HepG2 (cell line): ENCODE measurements at regions not wholly inside any gene's neighbourhood (a gene's known extent, or its start where the extent isn't known, plus 50 kb on each side); places are given as distances from the start of the nearest gene placed in this dataset.
A peak's percentile ranks its signal among the peaks of the same experiment; 100 is the strongest.

Experiments
- ATAC-seq: fragments of 200-7000 bp; cut with Tn5 transposase; 3 replicates; pipeline ENCODE4 v1.9.1; 2020; ENCODE audit warnings: mild to moderate bottlenecking, moderate library complexity
- BruUV-seq: library from RNA; stranded (reverse); fragments of 400-500 nt; replicated peaks from 2 replicates; lab custom pipeline; 2021; lab: Mats Ljungman, UMichigan
- CTCF ChIA-PET: fragments of 300-600 bp; formaldehyde crosslinking; extraction: SDS; loops from one replicate; lab custom pipeline; 2021; ENCODE audit warnings: low total read pairs, inconsistent platforms, low intra/inter-chr PET ratio; lab: Yijun Ruan, JAX
- POLR2A ChIA-PET: fragments of 350-600 bp; sonication (Branson Sonifier 250); formaldehyde crosslinking; loops from one replicate; lab custom pipeline; 2020; ENCODE audit warnings: antibody characterized with exemption, inconsistent platforms; lab: Yijun Ruan, JAX
- DNase-seq: peaks from one replicate; pipeline ENCODE4 v3.0.0-alpha.2; 2015; ENCODE audit warnings: low spot score
- FAIRE-seq: peaks from 3 replicates; lab custom pipeline; 2011; peaks lifted over from hg19 to GRCh38; lab: Jason Lieb, UNC
- H2AFZ ChIP-seq: one replicate; pipeline ENCODE4 v1.6.1; 2011; ENCODE audit warnings: low read length, inconsistent platforms
- H3K27ac ChIP-seq: fragments of 300-600 bp; 3 replicates; pipeline ENCODE4 v1.8.0; 2011; ENCODE audit warnings: mixed run types, mild to moderate bottlenecking, mixed read lengths, low read length, inconsistent platforms; ENCODE audit not compliant: insufficient read depth; ENCODE audit errors: extremely low read length
- H3K27me3 ChIP-seq, 2 experiments: fragments of 200-600 bp in 1 of 2; 2 replicates in 1 of 2; 3 replicates in 1 of 2; pipeline versions ENCODE4 v1.6.0 to v1.8.0; 2011; ENCODE audit warnings: low read length in 2 of 2, mild to moderate bottlenecking in 2 of 2, moderate library complexity in 2 of 2, inconsistent platforms in 1 of 2; ENCODE audit not compliant: insufficient read depth in 2 of 2, control insufficient read depth in 1 of 2
- H3K36me3 ChIP-seq, 2 experiments: fragments of 200-600 bp in 1 of 2; replicated peaks in 1 of 2; 2 replicates in 1 of 2; 3 replicates in 1 of 2; pipeline versions ENCODE4 v1.5.1 to v1.8.0; 2011; ENCODE audit warnings: low read length in 2 of 2, inconsistent platforms in 1 of 2; ENCODE audit not compliant: insufficient read depth in 2 of 2, control insufficient read depth in 1 of 2
- H3K4me1 ChIP-seq: 2 replicates; pipeline ENCODE4 v1.5.1; 2012; ENCODE audit warnings: low read length, inconsistent platforms; ENCODE audit not compliant: insufficient read depth
- H3K4me2 ChIP-seq: 2 replicates; pipeline ENCODE4 v1.6.0; 2011; ENCODE audit warnings: low read depth, low read length, inconsistent platforms
- H3K4me3 ChIP-seq, 3 experiments: fragments of 200-600 bp in 1 of 3; sonication (generic), shearing (Covaris generic) in 1 of 3; replicated peaks in 1 of 3; 2 replicates each; pipeline ENCODE4 v1.5.1; 2011 to 2016; ENCODE audit warnings: low read length in 3 of 3, inconsistent platforms in 2 of 3, low read depth in 2 of 3, mild to moderate bottlenecking in 2 of 3, control low read depth in 1 of 3, mixed read lengths in 1 of 3; ENCODE audit not compliant: insufficient read depth in 1 of 3
- H3K79me2 ChIP-seq: one replicate; pipeline ENCODE4 v1.6.1; 2011; ENCODE audit warnings: low read length, inconsistent platforms; ENCODE audit not compliant: insufficient read depth
- H3K9ac ChIP-seq: 2 replicates; pipeline ENCODE4 v1.6.0; 2011; ENCODE audit warnings: mild to moderate bottlenecking, low read depth, low read length, inconsistent platforms; ENCODE audit not compliant: insufficient read depth
- H3K9me3 ChIP-seq: 2 replicates; pipeline ENCODE4 v1.5.1; 2012; ENCODE audit warnings: mild to moderate bottlenecking, low read length
- H4K20me1 ChIP-seq: 2 replicates; pipeline ENCODE4 v1.6.0; 2011; ENCODE audit warnings: inconsistent platforms, mild to moderate bottlenecking, low read length, moderate library complexity; ENCODE audit not compliant: insufficient read depth
- ATF7 ChIP-seq, 2 experiments: fragments of 450-650 bp in 1 of 2; sonication (generic) in 1 of 2; formaldehyde crosslinking in 1 of 2; IDR thresholded peaks; 2 replicates each; pipeline versions ENCODE4 v1.4.0 to v1.6.1; 2016 to 2020; ENCODE audit warnings: antibody characterized with exemption in 1 of 2, mild to moderate bottlenecking in 1 of 2, missing genetic modification reagents in 1 of 2
- CEBPB ChIP-seq: IDR thresholded peaks from 2 replicates; pipeline ENCODE4 v1.6.1; 2011; ENCODE audit warnings: low read depth, low read length, improper control_type of control experiment, borderline replicate concordance
- KMT2B ChIP-seq: IDR thresholded peaks from 2 replicates; pipeline ENCODE4 v1.6.1; 2016; ENCODE audit warnings: missing genetic modification reagents, missing compliant biosample characterization
- ZBED4 ChIP-seq: sonication (generic); formaldehyde crosslinking; IDR thresholded peaks from 2 replicates; pipeline ENCODE4 v1.4.0; 2020; ENCODE audit warnings: missing genetic modification reagents, borderline replicate concordance
- ZBTB20 ChIP-seq: sonication (generic); formaldehyde crosslinking; IDR thresholded peaks from 2 replicates; pipeline ENCODE4 v1.8.1; 2023; ENCODE audit warnings: missing genetic modification reagents, low read depth, mild to moderate bottlenecking, borderline replicate concordance
- WGBS: methylation state at CpG from one replicate; pipeline ENCODE4 v1.1.6; 2017; ENCODE audit warnings: low lambda C conversion rate; 5-methylcytosine and 5-hydroxymethylcytosine counted together
- in situ Hi-C: cut with HindIII; loops from 2 replicates; pipeline ENCODE4 v1.10.0; 2017; ENCODE audit warnings: low pct_unique_long_range_greater_than_20kb; ENCODE audit not compliant: extremely low pct_ligation_motif_present
- intact Hi-C: fragments of 100-400 bp; cut with micrococcal nuclease; formaldehyde crosslinking; loops from one replicate; pipeline ENCODE4 v1.10.0; 2022; ENCODE audit not compliant: unreplicated experiment

GRCh38 chr6:149153100-149153499, 164.4 kb upstream of the TAB2 start (continued):
- no peak for TF ChIP-seq ZBED4 (CRISPR knock-in tag)

GRCh38 chr6:149153693-149154092, 163.8 kb upstream of the TAB2 start:
- no peak overlapping the region for H3K4me2 ChIP-seq
- TF ChIP-seq CEBPB (peak; percentile 28; the same call in 1 of the 2 replicates), KMT2B (CRISPR knock-in tag) (no peak), ZBTB20 (CRISPR knock-in tag) (no peak), ATF7 (IDR thresholded peaks at IDR 0.05) (peak; percentile 32; the same call in 1 of the 2 replicates), ATF7 (CRISPR knock-in tag; IDR thresholded peaks at IDR 0.05) (no peak)
- H2AFZ ChIP-seq, result no peak overlapping the region
- H3K27me3 ChIP-seq, result peaks cover 0 to 21% of the 10 kb centered on the region in 2 experiments; a peak in 2 of 5 replicates
- H3K27ac ChIP-seq, result no peak overlapping the region
- ATAC-seq (no peak), DNase-seq (no peak), FAIRE-seq (no peak)
- no peak overlapping the region for H3K9ac ChIP-seq
- POLR2A ChIA-PET, result no interaction called here
- CTCF ChIA-PET, result no interaction called here
- no peak overlapping the region for H3K4me3 ChIP-seq
- WGBS, result 4% methylated on average over 2 of the region's 2 CpGs
- intact Hi-C loops, result no loop called here
- no peaks in the 10 kb centered on the region for H4K20me1 ChIP-seq
- no peaks in the 10 kb centered on the region for H3K4me1 ChIP-seq
- no peaks in the 10 kb centered on the region for H3K36me3 ChIP-seq
- in situ Hi-C loops, result no loop called here
- H3K79me2 ChIP-seq, result no peaks in the 10 kb centered on the region
- BruUV-seq, result no TSS peak
- H3K9me3 ChIP-seq, result no peaks in the 10 kb centered on the region
